Large intestine (tissue), 3 donors: ENCODE measurements at regions not wholly inside any gene's neighbourhood (a gene's known extent, or its start where the extent isn't known, plus 50 kb on each side); places are given as distances from the start of the nearest gene placed in this dataset.
"Not testable (repeated sequence)": the region's sequence is repeated elsewhere in the genome, so short reads cannot be mapped to it uniquely, and the experiment has no call there.

Source experiments
- DNase-seq, 2 donors: peaks; one replicate each; pipeline versions ENCODE4 v3.0.0 to v3.0.0-alpha.2; 2013
- H3K27ac ChIP-seq: one replicate; pipeline ENCODE4 v1.5.1; 2013; ENCODE audit warnings: low read length
- H3K27me3 ChIP-seq: 2 replicates; pipeline ENCODE4 v1.6.1; 2013; ENCODE audit warnings: low read length; ENCODE audit not compliant: control insufficient read depth, insufficient read depth
- H3K36me3 ChIP-seq: 2 replicates; pipeline ENCODE4 v1.6.1; 2013; ENCODE audit warnings: low read length; ENCODE audit not compliant: control insufficient read depth, insufficient read depth
- H3K4me1 ChIP-seq: one replicate; pipeline ENCODE4 v1.6.1; 2013; ENCODE audit warnings: low read length; ENCODE audit not compliant: control insufficient read depth, insufficient read depth
- H3K4me3 ChIP-seq: one replicate; pipeline ENCODE4 v1.5.1; 2013; ENCODE audit warnings: low read length
- H3K9me3 ChIP-seq: one replicate; pipeline ENCODE4 v1.6.1; 2013; ENCODE audit warnings: mild to moderate bottlenecking, low read depth, low read length, moderate library complexity; ENCODE audit not compliant: control insufficient read depth
- WGBS: methylation state at CpG from one replicate; pipeline ENCODE4 v1.1.5; 2013; ENCODE audit warnings: low lambda C conversion rate; ENCODE audit not compliant: insufficient coverage; 5-methylcytosine and 5-hydroxymethylcytosine counted together

- H3K27ac ChIP-seq, result no peak overlapping the region
- H3K4me1 ChIP-seq, result no peaks in the 10 kb centered on the region
- WGBS, result no CpG with 5 or more reads among the region's 8 CpGs
- no peak overlapping the region for H3K4me3 ChIP-seq
- H3K27me3 ChIP-seq, result peaks cover 4% of the 10 kb centered on the region
- no peaks in the 10 kb centered on the region for H3K9me3 ChIP-seq
- H3K36me3 ChIP-seq, result no peaks in the 10 kb centered on the region
- DNase-seq, result no peak
These were observed 64.1 kb downstream of the MRPL57 start for GRCh38 chr13:21240586-21240985.

- no peaks in the 10 kb centered on the region for H3K4me1 ChIP-seq
- no peak overlapping the region for H3K27ac ChIP-seq
- H3K27me3 ChIP-seq, result peaks cover 4% of the 10 kb centered on the region
- H3K4me3 ChIP-seq, result no peak overlapping the region
- H3K36me3 ChIP-seq, result no peaks in the 10 kb centered on the region
- H3K9me3 ChIP-seq, result no peaks in the 10 kb centered on the region
- no CpG with 5 or more reads among the region's 9 CpGs for WGBS
- no peak for DNase-seq
These were observed 65.8 kb downstream of the MRPL57 start for GRCh38 chr13:21242236-21242635.

- WGBS, result no CpG with 5 or more reads among the region's 20 CpGs
- H3K27ac ChIP-seq, result no peak overlapping the region
- no peak for DNase-seq
- H3K9me3 ChIP-seq, result no peaks in the 10 kb centered on the region
- peaks cover 4% of the 10 kb centered on the region for H3K27me3 ChIP-seq
- H3K4me3 ChIP-seq, result no peak overlapping the region
- no peaks in the 10 kb centered on the region for H3K36me3 ChIP-seq
- no peaks in the 10 kb centered on the region for H3K4me1 ChIP-seq
These were observed 66.8 kb downstream of the MRPL57 start for GRCh38 chr13:21243045-21243897.

- not testable (repeated sequence) for H3K4me3 ChIP-seq, DNase-seq, H3K9me3 ChIP-seq, H3K36me3 ChIP-seq, H3K27me3 ChIP-seq, H3K27ac ChIP-seq, H3K4me1 ChIP-seq
- no CpG with 5 or more reads among the region's 1 CpG for WGBS
These were observed 67.4 kb downstream of the MRPL57 start for GRCh38 chr13:21243898-21244184.

- Histone ChIP-seq H3K4me3 (no peak overlapping the region), H3K9me3 (no peaks in the 10 kb centered on the region), H3K27ac (no peak overlapping the region), H3K4me1 (no peaks in the 10 kb centered on the region), H3K27me3 (no peaks in the 10 kb centered on the region), H3K36me3 (no peaks in the 10 kb centered on the region)
- DNase-seq, result no peak
- WGBS, result 100% methylated on average over 2 of the region's 10 CpGs
These were observed 70.4 kb downstream of the MRPL57 start for GRCh38 chr13:21246761-21247452.

- H3K27me3 ChIP-seq, result no peaks in the 10 kb centered on the region
- no peak for DNase-seq
- H3K27ac ChIP-seq, result no peak overlapping the region
- no peaks in the 10 kb centered on the region for H3K4me1 ChIP-seq
- WGBS, result 93% methylated on average over 3 of the region's 6 CpGs
- peaks cover 8% of the 10 kb centered on the region for H3K9me3 ChIP-seq
- no peaks in the 10 kb centered on the region for H3K36me3 ChIP-seq
- no peak overlapping the region for H3K4me3 ChIP-seq
These were observed 79.9 kb downstream of the MRPL57 start for GRCh38 chr13:21256351-21256761.

- Histone ChIP-seq H3K4me3 (no peak overlapping the region), H3K36me3 (no peaks in the 10 kb centered on the region), H3K4me1 (no peaks in the 10 kb centered on the region), H3K9me3 (peaks cover 8% of the 10 kb centered on the region), H3K27me3 (no peaks in the 10 kb centered on the region), H3K27ac (no peak overlapping the region)
- WGBS, result 100% methylated on average over 1 of the region's 2 CpGs
- DNase-seq, result no peak
These were observed 80.4 kb downstream of the MRPL57 start for GRCh38 chr13:21256891-21257290.

GRCh38 chr13:21259571-21260455, 83.4 kb downstream of the MRPL57 start:
- Histone ChIP-seq H3K27me3 (no peaks in the 10 kb centered on the region), H3K4me1 (no peaks in the 10 kb centered on the region), H3K4me3 (no peak overlapping the region), H3K9me3 (peaks cover 8% of the 10 kb centered on the region), H3K36me3 (no peaks in the 10 kb centered on the region), H3K27ac (no peak overlapping the region)
- no CpG with 5 or more reads among the region's 57 CpGs for WGBS
- no peak for DNase-seq

- no CpG with 5 or more reads among the region's 35 CpGs for WGBS
- H3K27me3 ChIP-seq, H3K36me3 ChIP-seq, H3K9me3 ChIP-seq, DNase-seq, H3K27ac ChIP-seq, H3K4me1 ChIP-seq, H3K4me3 ChIP-seq: not testable (repeated sequence)
These were observed 84.3 kb downstream of the MRPL57 start for GRCh38 chr13:21260561-21261290.
